Posterior cingulate gyrus (tissue), 11 donors: ENCODE measurements at regions not wholly inside any gene's neighbourhood (a gene's known extent, or its start where the extent isn't known, plus 50 kb on each side); places are given as distances from the start of the nearest gene placed in this dataset.
"Not testable (repeated sequence)": the region's sequence is repeated elsewhere in the genome, so short reads cannot be mapped to it uniquely, and the experiment has no call there.

Experiments
- DNase-seq, 10 donors: peaks; one replicate each; pipeline versions ENCODE4 v3.0.0 to v3.0.0-alpha.2; 2020 to 2021; ENCODE audit warnings: mixed read lengths in 3 of 10
- intact Hi-C: fragments of 100-400 bp; cut with DNase I; formaldehyde crosslinking; loops from one replicate; pipeline ENCODE4 v1.15.1; 2023

GRCh38 chrX:76774912-76775311, 347.4 kb downstream of the MAGEE1 start:
- intact Hi-C loops, DNase-seq: not testable (repeated sequence)

- intact Hi-C loops: no loop called here
- DNase-seq: no peak
Measured at GRCh38 chrX:76796311-76796710, 368.8 kb downstream of the MAGEE1 start.

- intact Hi-C loops: no loop called here
- DNase-seq: peak in 1 of 10 donors; percentile 35
Measured at GRCh38 chrX:76802708-76803107, 375.2 kb downstream of the MAGEE1 start.

- no peak for DNase-seq
- intact Hi-C loops: no loop called here
Measured at GRCh38 chrX:76815754-76816153, 388.2 kb downstream of the MAGEE1 start.

GRCh38 chrX:76817279-76817678, 389.8 kb downstream of the MAGEE1 start:
- intact Hi-C loops, DNase-seq: not testable (repeated sequence)

- peak in 1 of 10 donors; percentile 66 for DNase-seq
- intact Hi-C loops: no loop called here
Measured at GRCh38 chrX:76821276-76821675, 393.8 kb downstream of the MAGEE1 start.

GRCh38 chrX:76827672-76828071, 400.2 kb downstream of the MAGEE1 start:
- DNase-seq: no peak

GRCh38 chrX:76840902-76841301, 413.4 kb downstream of the MAGEE1 start:
- DNase-seq, intact Hi-C loops: not testable (repeated sequence)

More at GRCh38 chrX:76827672-76828071, 400.2 kb downstream of the MAGEE1 start:
- intact Hi-C loops: no loop called here

- intact Hi-C loops: no loop called here
- no peak for DNase-seq
Measured at GRCh38 chrX:76850851-76851250, 423.3 kb downstream of the MAGEE1 start.

GRCh38 chrX:76862509-76862908, 435.0 kb downstream of the MAGEE1 start:
- intact Hi-C loops: no loop called here
- no peak for DNase-seq

- intact Hi-C loops: no loop called here
- DNase-seq: no peak
Measured at GRCh38 chrX:76893930-76894329, 466.4 kb downstream of the MAGEE1 start.

GRCh38 chrX:76915836-76916235, 488.3 kb downstream of the MAGEE1 start:
- intact Hi-C loops: no loop called here
- no peak for DNase-seq

- intact Hi-C loops: no loop called here
- no peak for DNase-seq
Measured at GRCh38 chrX:76918033-76918432, 490.5 kb downstream of the MAGEE1 start.

GRCh38 chrX:76919761-76920160, 492.3 kb downstream of the MAGEE1 start:
- no peak for DNase-seq
- intact Hi-C loops: no loop called here

- DNase-seq: no peak
- intact Hi-C loops: no loop called here
Measured at GRCh38 chrX:76920607-76921006, 493.1 kb downstream of the MAGEE1 start.

GRCh38 chrX:76921176-76921575, 493.7 kb downstream of the MAGEE1 start:
- intact Hi-C loops: no loop called here

GRCh38 chrX:76922100-76922499, 494.6 kb downstream of the MAGEE1 start:
- no peak for DNase-seq
- intact Hi-C loops: no loop called here

More at GRCh38 chrX:76921176-76921575, 493.7 kb downstream of the MAGEE1 start:
- DNase-seq: no peak

GRCh38 chrX:76924616-76925015, 497.1 kb downstream of the MAGEE1 start:
- intact Hi-C loops: not testable (repeated sequence)
- peak in 1 of 10 donors; percentile 46 for DNase-seq

GRCh38 chrX:76931518-76931917, 504.0 kb downstream of the MAGEE1 start:
- intact Hi-C loops: no loop called here
- no peak for DNase-seq

GRCh38 chrX:76957485-76957884, 489.7 kb upstream of the FGF16 start:
- intact Hi-C loops: no loop called here
- peak in 1 of 10 donors; percentile 67 for DNase-seq

- DNase-seq: no peak
- intact Hi-C loops: no loop called here
Measured at GRCh38 chrX:76971393-76972376, 475.5 kb upstream of the FGF16 start.

- intact Hi-C loops: no loop called here
- DNase-seq: no peak
Measured at GRCh38 chrX:76977452-76977851, 469.7 kb upstream of the FGF16 start.
